Lower leg skin (tissue), 4 donors: ENCODE measurements at regions not wholly inside any gene's neighbourhood (a gene's known extent, or its start where the extent isn't known, plus 50 kb on each side); places are given as distances from the start of the nearest gene placed in this dataset.

Experiments used
- DNase-seq, 2 donors: peaks; one replicate each; pipeline ENCODE4 v3.0.0-alpha.2; 2019; ENCODE audit warnings: low spot score in 2 of 2
- H3K4me3 ChIP-seq: fragments of 200-600 bp; sonication (generic); 2 replicates; pipeline ENCODE4 v1.5.1; 2017; ENCODE audit warnings: mild to moderate bottlenecking, low read depth; ENCODE audit not compliant: poor library complexity, severe bottlenecking
- POLR2A ChIP-seq, 2 donors: fragments of 450-650 bp; IDR thresholded peaks; one replicate each; pipeline ENCODE4 v1.6.1; 2016 to 2017; ENCODE audit warnings: antibody characterized with exemption in 2 of 2, mild to moderate bottlenecking in 1 of 2, moderate library complexity in 1 of 2
- WGBS, 2 donors: methylation state at CpG; one replicate each; pipeline ENCODE4 v1.1.5; 2018; 5-methylcytosine and 5-hydroxymethylcytosine counted together
- intact Hi-C: fragments of 100-400 bp; cut with DNase I; formaldehyde crosslinking; loops from one replicate; pipeline ENCODE4 v1.15.0; 2023; ENCODE audit warnings: low total_unique reads
- TF ChIP-seq, protein P1 (sequence below), 3 donors: fragments of 450-650 bp; IDR thresholded peaks; one replicate each; pipeline ENCODE4 v1.5.1; 2016; ENCODE audit warnings: antibody characterized with exemption in 3 of 3, mild to moderate bottlenecking in 3 of 3, moderate library complexity in 2 of 3

DNA sequence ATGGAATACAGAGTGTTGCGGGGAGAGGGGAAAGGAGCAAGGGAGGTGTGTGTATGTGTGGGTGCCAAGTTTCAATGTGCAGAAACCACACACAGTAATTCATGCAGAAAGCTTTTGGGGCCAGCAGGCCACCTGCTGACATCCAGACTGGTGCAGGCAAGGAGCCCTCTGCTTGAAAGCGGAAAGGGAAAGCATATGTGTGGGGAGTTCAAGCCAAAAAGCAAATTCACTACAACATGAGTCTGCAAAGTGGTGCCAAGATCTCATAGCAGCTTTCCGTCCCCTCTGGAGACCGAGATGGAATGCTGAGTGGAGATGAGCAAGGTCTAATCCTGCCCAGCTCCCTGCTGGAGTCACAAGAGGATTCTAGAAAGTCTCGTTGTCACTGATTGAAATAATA is 159.7 kb upstream of the VLDLR start:
- DNase-seq = no peak
- intact Hi-C loops = no loop called here
- no peak overlapping the region for H3K4me3 ChIP-seq
- no peak for TF ChIP-seq POLR2A (IDR thresholded peaks at IDR 0.05)
- TF ChIP-seq, protein P1, sequence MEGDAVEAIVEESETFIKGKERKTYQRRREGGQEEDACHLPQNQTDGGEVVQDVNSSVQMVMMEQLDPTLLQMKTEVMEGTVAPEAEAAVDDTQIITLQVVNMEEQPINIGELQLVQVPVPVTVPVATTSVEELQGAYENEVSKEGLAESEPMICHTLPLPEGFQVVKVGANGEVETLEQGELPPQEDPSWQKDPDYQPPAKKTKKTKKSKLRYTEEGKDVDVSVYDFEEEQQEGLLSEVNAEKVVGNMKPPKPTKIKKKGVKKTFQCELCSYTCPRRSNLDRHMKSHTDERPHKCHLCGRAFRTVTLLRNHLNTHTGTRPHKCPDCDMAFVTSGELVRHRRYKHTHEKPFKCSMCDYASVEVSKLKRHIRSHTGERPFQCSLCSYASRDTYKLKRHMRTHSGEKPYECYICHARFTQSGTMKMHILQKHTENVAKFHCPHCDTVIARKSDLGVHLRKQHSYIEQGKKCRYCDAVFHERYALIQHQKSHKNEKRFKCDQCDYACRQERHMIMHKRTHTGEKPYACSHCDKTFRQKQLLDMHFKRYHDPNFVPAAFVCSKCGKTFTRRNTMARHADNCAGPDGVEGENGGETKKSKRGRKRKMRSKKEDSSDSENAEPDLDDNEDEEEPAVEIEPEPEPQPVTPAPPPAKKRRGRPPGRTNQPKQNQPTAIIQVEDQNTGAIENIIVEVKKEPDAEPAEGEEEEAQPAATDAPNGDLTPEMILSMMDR (IDR thresholded peaks at IDR 0.05) = no peak
- 43 to 51% methylated on average over 5 of the region's 5 CpGs for WGBS, 2 donors

DNA sequence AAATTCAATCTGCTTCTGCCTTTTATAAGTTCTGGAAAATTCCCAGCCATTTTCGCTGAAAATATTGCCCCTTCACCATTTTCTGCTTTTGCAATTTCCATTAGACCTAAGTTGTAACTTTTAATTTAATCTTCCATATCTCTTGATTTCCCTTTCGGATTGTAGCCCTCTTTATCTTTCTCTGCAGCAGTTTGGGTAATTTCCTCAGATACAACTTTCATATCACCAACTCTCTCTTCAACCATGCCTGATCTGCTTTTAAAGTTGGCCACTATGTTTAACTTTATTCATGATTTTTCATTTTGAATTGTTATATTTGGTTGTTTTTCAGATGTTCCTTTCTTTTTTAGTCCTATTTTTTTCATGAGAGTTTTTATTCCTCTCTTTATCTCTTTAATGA is 157.0 kb upstream of the VLDLR start:
- H3K4me3 ChIP-seq = no peak overlapping the region
- intact Hi-C loops = no loop called here
- 95 to 99% methylated on average over 2 of the region's 2 CpGs for WGBS, 2 donors
- no peak for TF ChIP-seq POLR2A (IDR thresholded peaks at IDR 0.05)
- TF ChIP-seq, protein P1 (IDR thresholded peaks at IDR 0.05) = no peak
- DNase-seq = no peak

DNA sequence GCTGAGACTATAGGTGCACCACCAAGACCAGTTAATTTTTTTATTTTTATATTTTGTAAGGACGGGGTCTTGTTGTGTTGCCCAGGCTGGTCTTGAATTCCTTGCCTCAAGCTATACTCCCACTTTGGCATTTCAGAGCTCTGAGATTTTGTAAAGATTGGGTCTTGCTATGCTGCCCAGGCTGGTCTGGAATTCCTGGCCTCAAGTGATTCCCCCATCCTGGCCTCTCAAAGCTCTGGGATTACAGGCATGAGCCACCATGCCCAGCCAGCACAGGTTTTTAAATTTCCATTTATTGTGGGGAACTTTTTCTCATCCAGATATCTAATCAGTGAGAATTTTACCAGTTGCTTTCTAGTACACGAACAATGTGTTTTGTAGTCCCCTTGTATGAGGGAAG is 156.1 kb upstream of the VLDLR start:
- 75 to 84% methylated on average over 2 of the region's 2 CpGs for WGBS, 2 donors
- intact Hi-C loops = no loop called here
- no peak for TF ChIP-seq POLR2A (IDR thresholded peaks at IDR 0.05)
- TF ChIP-seq, protein P1 (IDR thresholded peaks at IDR 0.05) = no peak
- H3K4me3 ChIP-seq = no peak overlapping the region
- no peak for DNase-seq

DNA sequence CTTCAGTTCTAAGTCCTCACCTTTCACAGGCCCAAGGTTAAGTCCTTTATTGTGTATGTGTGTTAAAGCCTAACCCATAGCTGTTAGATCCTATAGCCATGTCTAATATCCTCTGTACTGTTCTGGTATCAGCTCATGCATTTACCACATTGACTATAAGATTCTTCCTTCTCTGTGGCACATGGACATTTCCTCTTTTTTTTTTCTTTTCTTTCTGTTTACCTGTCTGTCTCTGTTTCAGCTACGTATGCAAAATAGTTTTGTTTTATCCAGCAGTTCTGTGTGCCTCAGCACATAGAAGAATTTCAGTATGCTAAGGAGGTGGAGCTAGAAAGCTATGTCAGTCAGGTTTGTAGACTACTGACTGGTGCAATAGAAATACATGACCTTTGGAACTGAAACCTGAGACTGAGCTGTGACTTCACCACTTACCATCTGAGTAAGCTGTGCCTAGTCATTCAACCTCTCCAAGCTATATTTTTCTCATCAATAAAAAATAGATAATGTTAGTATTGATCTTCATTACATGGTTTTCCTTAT is 155.6 kb upstream of the VLDLR start:
- no peak for DNase-seq
- intact Hi-C loops = no loop called here
- WGBS, 2 donors = 43 to 74% methylated on average over 1 of the region's 1 CpG
- no peak overlapping the region for H3K4me3 ChIP-seq
- TF ChIP-seq POLR2A (IDR thresholded peaks at IDR 0.05) = no peak
- TF ChIP-seq, protein P1 (IDR thresholded peaks at IDR 0.05) = no peak

DNA sequence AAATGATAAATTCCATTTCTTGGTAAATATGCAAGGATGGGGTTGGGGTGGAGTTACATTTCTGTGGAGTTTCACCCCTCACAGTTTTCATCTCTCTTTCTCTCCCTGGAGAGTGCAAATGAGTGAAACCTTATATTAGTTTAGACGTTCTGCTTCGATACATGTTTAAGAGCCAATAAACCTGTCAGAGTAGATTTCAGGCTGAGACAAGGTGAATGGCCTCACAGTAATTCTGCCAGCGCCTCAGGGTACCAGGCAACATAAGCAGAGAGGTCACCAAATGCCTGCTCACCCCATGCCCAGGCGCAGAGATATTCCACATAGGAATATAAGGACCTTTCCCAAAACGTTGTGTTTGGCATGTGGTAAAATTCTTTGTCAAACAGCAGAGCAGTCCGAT is 154.9 kb upstream of the VLDLR start:
- DNase-seq = no peak
- no peak overlapping the region for H3K4me3 ChIP-seq
- TF ChIP-seq, protein P1 (IDR thresholded peaks at IDR 0.05) = no peak
- no peak for TF ChIP-seq POLR2A (IDR thresholded peaks at IDR 0.05)
- WGBS, 2 donors = 55 to 57% methylated on average over 6 of the region's 6 CpGs
- intact Hi-C loops = no loop called here

DNA sequence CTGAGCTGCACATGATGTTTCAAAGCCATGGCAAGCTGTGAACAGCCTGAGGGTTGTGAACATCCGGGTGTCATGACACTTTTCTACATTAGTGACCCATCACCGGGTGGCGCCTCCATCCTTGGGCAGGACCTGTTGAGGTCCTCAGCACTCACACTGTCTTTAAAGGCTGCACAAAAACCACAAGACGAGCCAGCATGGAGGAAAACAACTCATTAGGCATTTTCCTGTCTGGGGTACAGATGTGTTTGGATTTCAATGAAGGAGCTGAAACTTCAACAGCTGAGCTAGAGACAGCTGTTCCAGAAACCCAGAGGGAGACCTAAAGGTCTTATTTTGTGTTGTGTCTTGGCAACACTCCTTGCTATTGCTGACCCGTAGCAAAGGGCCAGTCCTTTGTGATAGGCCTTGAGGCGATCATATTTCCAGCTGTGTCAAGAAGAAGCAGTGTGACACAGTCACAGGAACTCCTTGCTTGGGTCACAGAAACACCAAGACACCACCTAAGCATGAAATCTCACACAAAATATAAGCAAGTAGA is 151.8 kb upstream of the VLDLR start:
- 45 to 55% methylated on average over 6 of the region's 6 CpGs for WGBS, 2 donors
- no peak for DNase-seq
- no peak overlapping the region for H3K4me3 ChIP-seq
- intact Hi-C loops = no loop called here
- TF ChIP-seq, protein P1 (IDR thresholded peaks at IDR 0.05) = no peak
- no peak for TF ChIP-seq POLR2A (IDR thresholded peaks at IDR 0.05)
